H9 (cell line): ENCODE measurements at regions not wholly inside any gene's neighbourhood (a gene's known extent, or its start where the extent isn't known, plus 50 kb on each side); places are given as distances from the start of the nearest gene placed in this dataset.

ENCODE experiments used
- DNase-seq: peaks from one replicate; pipeline ENCODE4 v3.0.0-alpha.2; 2017
- H2AFZ ChIP-seq: one replicate; pipeline ENCODE4 v1.6.1; 2013; ENCODE audit warnings: mild to moderate bottlenecking, low read length, control low read depth, moderate library complexity
- H2AK5ac ChIP-seq: 2 replicates; pipeline ENCODE4 v1.6.1; 2013; ENCODE audit warnings: low read length, control low read depth, mixed read lengths; ENCODE audit not compliant: insufficient read length
- H2BK120ac ChIP-seq: one replicate; pipeline ENCODE4 v1.6.1; 2013; ENCODE audit warnings: low read depth, mild to moderate bottlenecking, low read length, control low read depth, inconsistent platforms; ENCODE audit not compliant: poor library complexity, severe bottlenecking
- H2BK12ac ChIP-seq: 2 replicates; pipeline ENCODE4 v1.6.1; 2013; ENCODE audit warnings: low read length, control low read depth, mixed read lengths, low read depth; ENCODE audit not compliant: insufficient read length
- H2BK15ac ChIP-seq: 2 replicates; pipeline ENCODE4 v1.6.1; 2013; ENCODE audit warnings: low read depth, low read length, control low read depth
- H2BK20ac ChIP-seq: one replicate; pipeline ENCODE4 v1.6.1; 2013; ENCODE audit warnings: low read depth, mild to moderate bottlenecking, low read length, control low read depth, inconsistent platforms; ENCODE audit not compliant: poor library complexity, severe bottlenecking
- H2BK5ac ChIP-seq: 2 replicates; pipeline ENCODE4 v1.6.1; 2013; ENCODE audit warnings: low read length, control low read depth, mixed read lengths; ENCODE audit not compliant: insufficient read length
- H3K14ac ChIP-seq: 2 replicates; pipeline ENCODE4 v1.6.1; 2013; ENCODE audit warnings: low read length, control low read depth; ENCODE audit not compliant: insufficient read depth
- H3K18ac ChIP-seq: 2 replicates; pipeline ENCODE4 v1.6.1; 2013; ENCODE audit warnings: low read depth, mild to moderate bottlenecking, mixed read lengths, low read length, control low read depth; ENCODE audit not compliant: insufficient read length
- H3K23ac ChIP-seq: 2 replicates; pipeline ENCODE4 v1.6.1; 2013; ENCODE audit warnings: low read length, control low read depth, mixed read lengths, low read depth; ENCODE audit not compliant: insufficient read length
- H3K23me2 ChIP-seq: 2 replicates; pipeline ENCODE4 v1.6.1; 2013; ENCODE audit warnings: low read depth, mild to moderate bottlenecking, mixed read lengths, low read length, control low read depth; ENCODE audit not compliant: insufficient read length, poor library complexity, severe bottlenecking
- H3K27ac ChIP-seq: 2 replicates; pipeline ENCODE4 v1.5.1; 2013; ENCODE audit warnings: low read length, control low read depth, mixed read lengths, low read depth; ENCODE audit not compliant: insufficient read length
- H3K27me3 ChIP-seq: 2 replicates; pipeline ENCODE4 v1.6.1; 2013; ENCODE audit warnings: low read length, control low read depth, inconsistent platforms; ENCODE audit not compliant: insufficient read depth
- H3K4ac ChIP-seq: 2 replicates; pipeline ENCODE4 v1.6.1; 2013; ENCODE audit warnings: low read depth, mild to moderate bottlenecking, control low read depth, inconsistent platforms, low read length, moderate library complexity
- H3K4me1 ChIP-seq: 2 replicates; pipeline ENCODE4 v1.6.1; 2013; ENCODE audit warnings: low read length, control low read depth, inconsistent platforms; ENCODE audit not compliant: insufficient read depth
- H3K4me2 ChIP-seq: 2 replicates; pipeline ENCODE4 v1.6.1; 2013; ENCODE audit warnings: low read length, control low read depth, mixed read lengths; ENCODE audit not compliant: insufficient read length, insufficient read depth
- H3K56ac ChIP-seq: 2 replicates; pipeline ENCODE4 v1.6.1; 2013; ENCODE audit warnings: low read depth, mild to moderate bottlenecking, mixed read lengths, low read length, control low read depth; ENCODE audit not compliant: insufficient read length
- H3K79me1 ChIP-seq: 2 replicates; pipeline ENCODE4 v1.6.1; 2013; ENCODE audit warnings: low read depth, mild to moderate bottlenecking, moderate library complexity, low read length, control low read depth, inconsistent platforms; ENCODE audit not compliant: insufficient read depth, poor library complexity, severe bottlenecking
- H3K79me2 ChIP-seq: 2 replicates; pipeline ENCODE4 v1.6.1; 2013; ENCODE audit warnings: low read length, control low read depth, inconsistent platforms; ENCODE audit not compliant: insufficient read depth
- H3K9ac ChIP-seq: 2 replicates; pipeline ENCODE4 v1.6.1; 2013; ENCODE audit warnings: low read length, control low read depth, mixed read lengths; ENCODE audit not compliant: insufficient read length; ENCODE audit errors: extremely low read depth
- H3K9me3 ChIP-seq: one replicate; pipeline ENCODE4 v1.6.1; 2013; ENCODE audit warnings: low read depth, low read length, inconsistent platforms; ENCODE audit not compliant: control insufficient read depth
- H3T11ph ChIP-seq: one replicate; pipeline ENCODE4 v1.6.1; 2013; ENCODE audit warnings: mild to moderate bottlenecking, low read length, control low read depth, inconsistent platforms
- H4K20me1 ChIP-seq: one replicate; pipeline ENCODE4 v1.6.1; 2013; ENCODE audit not compliant: control insufficient read depth, insufficient read length, insufficient read depth
- H4K5ac ChIP-seq: 2 replicates; pipeline ENCODE4 v1.6.1; 2013; ENCODE audit warnings: low read depth, mild to moderate bottlenecking, mixed read lengths, low read length, control low read depth; ENCODE audit not compliant: insufficient read length
- H4K8ac ChIP-seq: replicated peaks from 2 replicates; pipeline ENCODE4 v1.6.1; 2013; ENCODE audit warnings: low read length, control low read depth, mixed read lengths, low read depth; ENCODE audit not compliant: insufficient read length
- H4K91ac ChIP-seq: 2 replicates; pipeline ENCODE4 v1.6.1; 2013; ENCODE audit warnings: low read depth, mild to moderate bottlenecking, moderate library complexity, mixed read lengths, low read length, control low read depth; ENCODE audit not compliant: insufficient read length
- H3K27ac Mint-ChIP-seq, 3 experiments: 2 replicates in 2 of 3; 3 replicates in 1 of 3; pipeline ENCODE4 v1.8.0; 2020 to 2021; ENCODE audit warnings: mixed read lengths in 3 of 3, mild to moderate bottlenecking in 1 of 3, moderate library complexity in 1 of 3
- H3K27me3 Mint-ChIP-seq: 2 replicates; pipeline ENCODE4 v1.8.0; 2021; ENCODE audit warnings: low read depth, mild to moderate bottlenecking, moderate library complexity, mixed read lengths
- H3K36me3 Mint-ChIP-seq, 3 experiments: 2 replicates in 2 of 3; 3 replicates in 1 of 3; pipeline ENCODE4 v1.8.0; 2020 to 2021; ENCODE audit warnings: low read depth in 3 of 3, mixed read lengths in 3 of 3; ENCODE audit not compliant: insufficient read depth in 1 of 3
- H3K4me1 Mint-ChIP-seq, 2 experiments: 2 replicates each; pipeline ENCODE4 v1.8.0; 2020; ENCODE audit warnings: mixed read lengths in 2 of 2
- H3K4me3 Mint-ChIP-seq, 2 experiments: 2 replicates in 1 of 2; 3 replicates in 1 of 2; pipeline ENCODE4 v1.8.0; 2020 to 2021; ENCODE audit warnings: mild to moderate bottlenecking in 2 of 2, mixed read lengths in 2 of 2, moderate library complexity in 1 of 2
- H3K9me3 Mint-ChIP-seq, 2 experiments: 2 replicates in 1 of 2; 3 replicates in 1 of 2; pipeline ENCODE4 v1.8.0; 2020; ENCODE audit warnings: mild to moderate bottlenecking in 2 of 2, mixed read lengths in 2 of 2, moderate library complexity in 1 of 2
- CTCF ChIP-seq: fragments of 200-600 bp; sonication (generic); conservative IDR thresholded peaks from 3 replicates; pipeline ENCODE4 v1.8.0; 2021; ENCODE audit warnings: antibody characterized with exemption, mild to moderate bottlenecking
- WGBS: extraction: QIAGEN DNeasy Blood & Tissue Kit; methylation state at CpG from one replicate; pipeline ENCODE4 v1.1.7; 2013; ENCODE audit warnings: missing lambda C conversion rate, low lambda C conversion rate, mixed read lengths; ENCODE audit not compliant: insufficient read length; ENCODE audit errors: extremely low coverage; 5-methylcytosine and 5-hydroxymethylcytosine counted together

GRCh38 chr3:180188512-180189309, 152.0 kb upstream of the PEX5L start:
- H4K8ac ChIP-seq, result no peak overlapping the region
- H3K27ac ChIP-seq, result no peak overlapping the region
- no peaks in the 10 kb centered on the region for H3K23me2 ChIP-seq
- no peaks in the 10 kb centered on the region for H3K4me1 ChIP-seq
- no peak overlapping the region for H2BK15ac ChIP-seq
- no peaks in the 10 kb centered on the region for H3K27me3 ChIP-seq
- no peak for TF ChIP-seq CTCF
- H3K9ac ChIP-seq, result no peak overlapping the region
- DNase-seq, result no peak
- no peaks in the 10 kb centered on the region for H3K79me1 ChIP-seq
- H3T11ph ChIP-seq, result no peak overlapping the region
- H3K4me2 ChIP-seq, result no peak overlapping the region
- Mint-ChIP-seq H3K4me3 (no peak overlapping the region), H3K27me3 (no peaks in the 10 kb centered on the region), H3K4me1 (no peaks in the 10 kb centered on the region), H3K36me3 (no peaks in the 10 kb centered on the region), H3K27ac (no peak overlapping the region; a peak in 1 of 7 replicates), H3K9me3 (no peaks in the 10 kb centered on the region)
- H3K4ac ChIP-seq, result no peak overlapping the region
- no peak overlapping the region for H3K56ac ChIP-seq
- WGBS, result no CpG with 5 or more reads among the region's 2 CpGs
- H4K91ac ChIP-seq, result no peak overlapping the region
- H2BK5ac ChIP-seq, result no peak overlapping the region
- H4K5ac ChIP-seq, result no peak overlapping the region
- H3K23ac ChIP-seq, result no peak overlapping the region
- H3K14ac ChIP-seq, result no peak overlapping the region
- no peak overlapping the region for H2BK12ac ChIP-seq
- no peak overlapping the region for H2BK120ac ChIP-seq
- H3K9me3 ChIP-seq, result no peaks in the 10 kb centered on the region
- no peak overlapping the region for H3K18ac ChIP-seq
- H2AFZ ChIP-seq, result no peak overlapping the region
- H2BK20ac ChIP-seq, result no peak overlapping the region
- H3K79me2 ChIP-seq, result no peaks in the 10 kb centered on the region
- H2AK5ac ChIP-seq, result no peak overlapping the region
- no peaks in the 10 kb centered on the region for H4K20me1 ChIP-seq
